GM18505 (cell line): ENCODE measurements at regions not wholly inside any gene's neighbourhood (a gene's known extent, or its start where the extent isn't known, plus 50 kb on each side); places are given as distances from the start of the nearest gene placed in this dataset.

Experiments used
- ATAC-seq: cut with Tn5 transposase; IDR thresholded peaks from one replicate; pipeline ENCODE4 v1.9.1; 2021; ENCODE audit not compliant: unreplicated experiment
- POLR2A ChIP-seq: IDR thresholded peaks from 4 replicates; pipeline ENCODE4 v1.6.1; 2011; ENCODE audit warnings: borderline replicate concordance; ENCODE audit not compliant: insufficient read depth, insufficient read length; ENCODE audit errors: extremely low read depth

DNA sequence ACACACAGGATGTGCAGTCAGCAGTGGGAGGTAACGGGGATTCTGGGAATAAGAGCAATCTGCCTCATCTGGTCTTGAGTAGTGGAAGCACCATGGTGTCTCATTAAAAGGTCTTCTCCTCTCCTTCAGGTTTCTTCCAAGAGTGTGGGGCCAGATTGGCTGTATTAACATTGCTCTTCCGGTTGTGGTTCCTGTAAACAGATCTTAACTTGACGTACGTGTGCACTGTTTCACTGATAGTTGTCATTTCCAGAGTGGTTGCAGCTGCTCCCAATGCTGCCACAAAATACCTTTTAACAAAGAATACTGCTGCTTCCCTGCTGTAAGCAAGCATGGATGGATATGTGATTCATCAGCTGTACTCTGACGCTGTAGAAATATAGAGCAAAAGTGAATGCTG lies 1443.4 kb upstream of the TENM3 start:
- TF ChIP-seq POLR2A, result no peak
- ATAC-seq, result no peak

- no peak for ATAC-seq
- TF ChIP-seq POLR2A, result no peak
Observed at GRCh38 chr4:180805101-180805500, 1438.1 kb upstream of the TENM3 start.

GRCh38 chr4:180808862-180809261 lies 1434.3 kb upstream of the TENM3 start:
- no peak for ATAC-seq
- TF ChIP-seq POLR2A, result no peak

DNA sequence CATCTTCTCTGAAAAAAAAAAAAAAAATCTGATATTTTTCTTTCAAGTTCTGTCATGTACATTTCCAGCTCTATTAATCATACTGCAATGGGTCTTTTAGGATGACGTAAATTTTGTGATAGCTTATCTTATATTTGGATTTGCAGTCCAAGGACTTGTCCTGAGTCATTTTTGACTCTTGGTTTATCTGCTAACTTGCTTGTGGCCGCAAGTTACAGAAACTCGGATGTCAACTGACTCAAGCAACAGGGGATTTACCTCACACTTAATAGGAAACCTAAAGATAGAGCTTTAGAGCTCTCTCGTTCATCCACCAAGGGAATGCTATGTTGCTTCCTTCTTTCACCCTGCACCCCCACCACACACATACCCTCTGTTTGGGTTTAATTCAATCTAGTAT lies 1433.8 kb upstream of the TENM3 start:
- no peak for TF ChIP-seq POLR2A
- no peak for ATAC-seq

- no peak for ATAC-seq
- TF ChIP-seq POLR2A, result no peak
Observed at GRCh38 chr4:180810581-180810980, 1432.6 kb upstream of the TENM3 start.

DNA sequence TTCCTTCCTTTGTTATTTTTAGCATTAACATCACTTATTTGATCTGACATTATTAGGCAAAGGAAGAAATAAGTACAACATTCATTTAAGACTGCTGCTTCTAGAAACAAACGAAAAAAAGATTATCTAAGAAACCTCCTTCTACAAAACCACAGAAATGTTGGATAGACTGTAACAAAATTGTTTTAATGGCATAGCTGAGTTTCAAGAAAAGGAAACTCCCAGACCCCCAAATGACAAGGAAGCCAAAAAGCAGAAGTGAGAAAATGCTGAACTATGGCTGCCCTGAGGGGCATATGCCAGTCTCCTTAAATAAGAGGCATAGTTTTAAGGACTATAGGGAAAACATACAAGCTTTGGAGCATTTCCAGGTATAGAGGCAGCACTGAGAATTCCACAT lies 1431.6 kb upstream of the TENM3 start:
- TF ChIP-seq POLR2A, result no peak
- ATAC-seq, result no peak

- TF ChIP-seq POLR2A, result no peak
- ATAC-seq, result no peak
Observed at GRCh38 chr4:180812783-180813182, 1430.4 kb upstream of the TENM3 start.

GRCh38 chr4:180814875-180815417 lies 1428.3 kb upstream of the TENM3 start:
- no peak for ATAC-seq

DNA sequence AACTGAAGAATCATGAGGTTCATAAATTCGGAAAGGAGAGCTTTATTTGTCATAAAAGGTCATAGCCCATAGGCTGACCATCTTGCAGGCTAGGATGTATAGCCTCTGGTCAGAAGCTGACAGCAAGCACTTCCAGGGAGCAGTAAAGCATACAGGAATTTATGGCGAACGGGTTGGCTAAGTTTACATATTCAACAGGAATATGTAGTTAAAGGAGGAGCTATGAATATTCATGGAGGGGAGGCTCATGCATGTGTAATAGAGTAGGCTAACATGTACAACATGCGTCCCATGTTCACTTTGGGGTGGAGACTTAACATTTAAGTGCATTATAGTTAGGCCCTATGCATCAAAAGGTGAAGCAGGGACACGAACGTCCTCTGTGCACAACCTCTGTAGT lies 1425.7 kb upstream of the TENM3 start:
- TF ChIP-seq POLR2A, result no peak
- no peak for ATAC-seq

More at GRCh38 chr4:180814875-180815417, 1428.3 kb upstream of the TENM3 start:
- no peak for TF ChIP-seq POLR2A

- no peak for TF ChIP-seq POLR2A
- ATAC-seq, result no peak
Observed at GRCh38 chr4:180823108-180823507, 1420.1 kb upstream of the TENM3 start.

GRCh38 chr4:180827232-180828009 lies 1415.8 kb upstream of the TENM3 start:
- ATAC-seq, result no peak

GRCh38 chr4:180828455-180829018 lies 1414.7 kb upstream of the TENM3 start:
- TF ChIP-seq POLR2A, result no peak
- no peak for ATAC-seq

More at GRCh38 chr4:180827232-180828009, 1415.8 kb upstream of the TENM3 start:
- no peak for TF ChIP-seq POLR2A

- ATAC-seq, result no peak
- no peak for TF ChIP-seq POLR2A
Observed at GRCh38 chr4:180832073-180832472, 1411.1 kb upstream of the TENM3 start.

DNA sequence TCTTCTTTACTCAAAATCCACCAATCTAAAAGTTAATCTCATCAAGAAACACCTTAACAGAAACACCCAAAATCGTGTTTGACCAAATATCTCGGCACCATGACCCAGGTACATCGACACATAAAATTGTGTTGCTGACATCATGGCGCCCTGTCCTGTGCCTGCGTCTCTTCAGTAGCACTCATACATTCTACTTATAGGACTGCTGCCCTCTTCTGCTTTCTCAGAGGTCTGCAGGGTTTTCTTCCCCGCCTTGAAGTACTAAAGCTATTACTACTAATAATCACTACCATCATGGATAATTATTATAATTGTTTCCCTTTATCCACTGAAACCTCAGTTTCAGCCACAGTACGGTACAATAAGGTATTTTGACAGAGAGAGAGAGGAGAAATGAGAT lies 1403.1 kb upstream of the TENM3 start:
- no peak for TF ChIP-seq POLR2A
- no peak for ATAC-seq
